ENCODE measurements at regions not wholly inside any gene's neighbourhood (a gene's known extent, or its start where the extent isn't known, plus 50 kb on each side); places are given as distances from the start of the nearest gene placed in this dataset.

DNA sequence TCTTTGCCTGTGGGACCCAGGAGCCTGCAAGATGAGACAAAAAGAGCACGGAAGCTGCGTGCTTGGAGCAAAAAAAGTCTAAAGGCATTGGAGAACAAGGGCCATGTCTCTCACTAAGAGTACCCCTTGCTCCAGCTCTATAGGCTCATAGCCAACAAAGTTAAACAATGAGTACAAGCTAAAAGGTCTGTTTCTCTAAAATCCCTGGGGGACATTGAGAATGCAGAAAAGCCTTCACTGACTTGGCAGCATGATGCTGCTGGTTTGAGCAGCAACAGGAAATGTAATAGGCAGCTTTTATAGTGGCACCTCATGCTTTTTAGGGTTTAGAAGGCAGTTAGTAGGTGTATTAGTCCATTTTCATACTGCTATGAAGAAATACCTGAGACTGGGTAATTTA is 287.5 kb downstream of the SMARCA2 start:
- TF ChIP-seq HOXA5 (CRISPR knock-in tag; IDR thresholded peaks at IDR 0.05), result no peak
- TF ChIP-seq, protein P1, sequence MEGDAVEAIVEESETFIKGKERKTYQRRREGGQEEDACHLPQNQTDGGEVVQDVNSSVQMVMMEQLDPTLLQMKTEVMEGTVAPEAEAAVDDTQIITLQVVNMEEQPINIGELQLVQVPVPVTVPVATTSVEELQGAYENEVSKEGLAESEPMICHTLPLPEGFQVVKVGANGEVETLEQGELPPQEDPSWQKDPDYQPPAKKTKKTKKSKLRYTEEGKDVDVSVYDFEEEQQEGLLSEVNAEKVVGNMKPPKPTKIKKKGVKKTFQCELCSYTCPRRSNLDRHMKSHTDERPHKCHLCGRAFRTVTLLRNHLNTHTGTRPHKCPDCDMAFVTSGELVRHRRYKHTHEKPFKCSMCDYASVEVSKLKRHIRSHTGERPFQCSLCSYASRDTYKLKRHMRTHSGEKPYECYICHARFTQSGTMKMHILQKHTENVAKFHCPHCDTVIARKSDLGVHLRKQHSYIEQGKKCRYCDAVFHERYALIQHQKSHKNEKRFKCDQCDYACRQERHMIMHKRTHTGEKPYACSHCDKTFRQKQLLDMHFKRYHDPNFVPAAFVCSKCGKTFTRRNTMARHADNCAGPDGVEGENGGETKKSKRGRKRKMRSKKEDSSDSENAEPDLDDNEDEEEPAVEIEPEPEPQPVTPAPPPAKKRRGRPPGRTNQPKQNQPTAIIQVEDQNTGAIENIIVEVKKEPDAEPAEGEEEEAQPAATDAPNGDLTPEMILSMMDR (CRISPR knock-in tag; IDR thresholded peaks at IDR 0.05), result no peak
- no peak for TF ChIP-seq EP300 (IDR thresholded peaks at IDR 0.05; ENCODE audit: low read depth in 2 of 2, low read length in 2 of 2)
- TF ChIP-seq EP300 (CRISPR knock-in tag; IDR thresholded peaks at IDR 0.05; ENCODE audit: borderline replicate concordance), result no peak
- no peak for TF ChIP-seq CHCHD3 (CRISPR knock-in tag; IDR thresholded peaks at IDR 0.05)
- TF ChIP-seq GABPA (IDR thresholded peaks at IDR 0.05; ENCODE audit: low read depth, low read length), result no peak
- no peak for TF ChIP-seq GABPA (CRISPR knock-in tag; IDR thresholded peaks at IDR 0.05; ENCODE audit: low read depth)
- no peak for TF ChIP-seq SIN3A (IDR thresholded peaks at IDR 0.05; ENCODE audit: borderline replicate concordance, low read depth, low read length)

Measured in HepG2 (cell line).